Activated T-helper 2 cell treated with anti-CD3 and anti-CD28 coated beads, Interferon-gamma antibody, Interleukin-2, Interleukin-4, amounts not matched to agents 10 μg/mL and 5 μg/mL and 100 μg/mL, durations not matched to agents 14 hours and 24 hours and 36 hours (primary cell): ENCODE measurements at regions not wholly inside any gene's neighbourhood (a gene's known extent, or its start where the extent isn't known, plus 50 kb on each side); places are given as distances from the start of the nearest gene placed in this dataset.

Experiments used
- DNase-seq: peaks from one replicate; pipeline ENCODE4 v3.0.0; 2021; ENCODE audit warnings: low spot score
- H3K27ac Mint-ChIP-seq: one replicate; pipeline ENCODE4 v1.8.0; 2021; ENCODE audit warnings: mixed read lengths
- H3K27me3 Mint-ChIP-seq: one replicate; pipeline ENCODE4 v1.8.0; 2021; ENCODE audit warnings: low read depth, mixed read lengths
- H3K36me3 Mint-ChIP-seq: one replicate; pipeline ENCODE4 v1.8.0; 2021; ENCODE audit warnings: low read depth, mixed read lengths
- H3K4me1 Mint-ChIP-seq: one replicate; pipeline ENCODE4 v1.8.0; 2021; ENCODE audit warnings: low read depth, mixed read lengths
- H3K4me3 Mint-ChIP-seq: one replicate; pipeline ENCODE4 v1.8.0; 2021; ENCODE audit warnings: low read depth, mild to moderate bottlenecking, moderate library complexity, mixed read lengths
- H3K9me3 Mint-ChIP-seq: one replicate; pipeline ENCODE4 v1.8.0; 2021; ENCODE audit warnings: mixed read lengths
- intact Hi-C: fragments of 100-400 bp; cut with micrococcal nuclease; formaldehyde crosslinking; loops from one replicate; pipeline ENCODE4 v1.15.1; 2023

DNA sequence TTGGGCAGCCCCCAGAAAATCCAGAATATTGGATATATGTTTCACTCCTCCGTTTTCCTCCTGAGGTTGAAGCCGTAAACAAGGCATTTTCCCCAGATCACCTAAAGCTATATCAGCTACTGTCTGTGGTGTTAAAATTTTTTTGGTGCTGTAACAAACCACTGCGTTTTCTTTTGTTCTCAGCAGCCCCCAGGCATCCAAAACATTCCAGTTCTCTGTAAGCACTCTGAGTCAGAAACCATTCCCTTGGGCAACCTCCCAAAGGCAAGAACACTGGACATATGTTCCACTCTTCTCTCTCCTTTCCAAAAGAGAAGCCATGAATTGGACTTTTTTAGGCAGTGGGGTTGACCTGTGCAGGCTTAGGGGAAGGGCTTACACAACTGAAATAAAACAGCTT is 310.9 kb downstream of the MID1IP1 start:
- H3K27me3 Mint-ChIP-seq: peaks cover 9% of the 10 kb centered on the region
- peaks cover 9% of the 10 kb centered on the region for H3K9me3 Mint-ChIP-seq
- no peak overlapping the region for H3K27ac Mint-ChIP-seq
- intact Hi-C loops: no loop called here
- peaks cover 3% of the 10 kb centered on the region for H3K4me1 Mint-ChIP-seq
- H3K36me3 Mint-ChIP-seq: no peaks in the 10 kb centered on the region
- no peak overlapping the region for H3K4me3 Mint-ChIP-seq
- DNase-seq: no peak

DNA sequence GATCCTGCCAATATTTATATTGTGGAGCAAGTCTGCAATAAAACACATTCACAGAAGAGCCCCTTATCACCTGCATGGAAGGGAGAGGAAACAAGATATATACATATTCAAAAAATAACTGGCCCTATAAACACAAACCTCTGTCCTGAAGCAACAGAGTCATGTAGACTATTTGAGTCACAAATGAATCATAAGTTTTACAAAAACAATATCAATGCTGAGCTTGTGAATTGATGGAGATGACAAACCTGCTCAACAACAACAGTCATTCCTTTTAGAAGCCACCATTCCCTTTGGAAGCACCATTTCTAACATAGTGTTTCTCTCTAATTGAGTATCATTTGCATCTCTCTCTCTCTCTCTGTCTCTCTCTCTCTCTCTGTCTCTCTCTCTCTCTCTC is 313.9 kb downstream of the MID1IP1 start:
- DNase-seq: no peak
- Mint-ChIP-seq H3K27ac (no peak overlapping the region), H3K36me3 (no peaks in the 10 kb centered on the region), H3K4me1 (peaks cover 3% of the 10 kb centered on the region), H3K27me3 (peaks cover 5% of the 10 kb centered on the region), H3K4me3 (no peak overlapping the region), H3K9me3 (peaks cover 9% of the 10 kb centered on the region)
- intact Hi-C loops: no loop called here

DNA sequence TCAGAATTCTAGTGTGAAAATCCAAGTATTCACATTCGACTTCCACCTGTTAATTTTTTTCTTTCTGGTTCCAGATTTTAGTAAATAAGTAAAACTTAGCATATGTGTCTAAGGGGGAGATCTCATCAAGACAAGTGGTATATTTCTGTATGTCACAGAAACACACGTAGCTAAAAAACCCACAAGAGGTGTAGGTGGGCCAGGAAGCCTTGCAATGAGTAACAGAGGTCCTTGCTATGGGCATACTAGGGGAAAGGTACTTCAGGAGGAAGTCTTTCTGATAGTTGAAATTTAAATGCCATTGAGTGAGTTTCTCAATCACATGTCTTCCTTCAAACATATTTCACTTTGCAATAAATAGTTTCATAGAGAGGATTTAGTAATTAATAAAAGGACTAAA is 315.8 kb downstream of the MID1IP1 start:
- Mint-ChIP-seq H3K36me3 (no peaks in the 10 kb centered on the region), H3K27me3 (peaks cover 2% of the 10 kb centered on the region), H3K9me3 (peaks cover under 1% of the 10 kb centered on the region), H3K27ac (no peak overlapping the region), H3K4me3 (no peak overlapping the region), H3K4me1 (peaks cover 3% of the 10 kb centered on the region)
- DNase-seq: no peak
- intact Hi-C loops: no loop called here

DNA sequence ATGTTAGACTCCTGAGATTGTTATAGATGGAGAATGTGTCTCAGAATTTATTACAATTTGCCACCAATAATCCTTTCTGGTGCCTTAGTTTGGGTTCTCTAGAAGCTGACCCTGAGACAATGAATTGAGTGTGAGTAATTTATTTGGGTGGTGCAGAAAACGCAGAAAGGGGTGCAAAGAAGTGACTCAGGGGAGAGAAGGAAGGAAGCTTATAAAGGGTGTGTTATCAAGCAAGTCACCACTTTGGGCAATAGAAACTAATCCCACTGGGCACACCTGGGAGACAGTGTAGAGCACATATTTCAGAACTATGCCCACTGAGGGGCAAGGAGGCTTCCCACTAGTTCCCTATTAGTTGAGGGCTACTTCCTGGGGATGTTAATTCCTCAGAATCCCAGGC is 320.6 kb downstream of the MID1IP1 start:
- peaks cover 2% of the 10 kb centered on the region for H3K4me1 Mint-ChIP-seq
- intact Hi-C loops: no loop called here
- H3K27ac Mint-ChIP-seq: no peak overlapping the region
- no peak for DNase-seq
- no peaks in the 10 kb centered on the region for H3K9me3 Mint-ChIP-seq
- H3K36me3 Mint-ChIP-seq: no peaks in the 10 kb centered on the region
- H3K4me3 Mint-ChIP-seq: no peak overlapping the region
- peaks cover 2% of the 10 kb centered on the region for H3K27me3 Mint-ChIP-seq

DNA sequence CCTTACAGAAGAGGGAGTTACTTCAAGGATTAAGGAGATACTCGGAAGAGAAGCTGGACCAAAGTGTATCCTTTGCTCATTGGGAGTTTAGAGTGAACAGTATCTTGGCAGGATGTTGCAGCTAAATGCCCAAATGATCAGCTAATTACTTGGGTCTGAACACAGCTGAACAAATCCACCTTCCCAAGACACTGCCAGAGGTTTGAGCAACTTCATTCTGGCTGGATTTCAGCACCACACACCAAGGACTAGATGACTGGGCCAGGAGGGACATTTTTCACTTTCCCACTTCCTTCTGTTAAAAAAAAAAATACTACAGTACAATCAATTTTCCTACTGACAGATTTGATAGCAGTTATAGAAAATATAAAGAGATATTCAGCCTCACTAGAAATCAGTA is 324.6 kb downstream of the MID1IP1 start:
- Mint-ChIP-seq H3K4me1 (no peaks in the 10 kb centered on the region), H3K27me3 (no peaks in the 10 kb centered on the region)

DNA sequence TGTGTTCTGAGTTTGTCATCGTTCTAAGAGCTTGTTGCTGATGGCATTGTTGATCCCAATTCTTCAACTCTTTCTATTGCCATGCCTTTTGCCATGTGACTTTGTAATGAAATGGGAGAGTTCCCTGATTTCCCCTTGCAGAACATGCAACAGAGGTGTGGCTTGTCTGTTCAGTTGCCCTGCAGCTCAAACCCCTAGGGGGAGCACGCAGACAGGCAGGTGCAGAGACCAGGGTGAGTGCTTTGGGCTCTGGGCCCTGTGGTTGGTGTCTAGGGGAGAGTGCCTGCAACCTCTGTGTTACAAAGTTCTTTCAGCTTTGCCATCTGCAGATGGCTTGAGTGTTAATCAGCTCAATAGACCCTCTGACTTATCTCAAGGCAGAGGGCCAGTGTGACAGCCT is 332.7 kb downstream of the MID1IP1 start:
- Mint-ChIP-seq H3K9me3 (peaks cover 5% of the 10 kb centered on the region), H3K4me3 (no peak overlapping the region), H3K27me3 (no peaks in the 10 kb centered on the region), H3K4me1 (peaks cover 1% of the 10 kb centered on the region), H3K27ac (no peak overlapping the region), H3K36me3 (no peaks in the 10 kb centered on the region)
- intact Hi-C loops: no loop called here
- no peak for DNase-seq

More for the DNA sequence above, 324.6 kb downstream of the MID1IP1 start:
- intact Hi-C loops: no loop called here
- H3K4me3 Mint-ChIP-seq: no peak overlapping the region
- H3K9me3 Mint-ChIP-seq: no peaks in the 10 kb centered on the region
- H3K36me3 Mint-ChIP-seq: no peaks in the 10 kb centered on the region
- DNase-seq: no peak
- H3K27ac Mint-ChIP-seq: no peak overlapping the region

DNA sequence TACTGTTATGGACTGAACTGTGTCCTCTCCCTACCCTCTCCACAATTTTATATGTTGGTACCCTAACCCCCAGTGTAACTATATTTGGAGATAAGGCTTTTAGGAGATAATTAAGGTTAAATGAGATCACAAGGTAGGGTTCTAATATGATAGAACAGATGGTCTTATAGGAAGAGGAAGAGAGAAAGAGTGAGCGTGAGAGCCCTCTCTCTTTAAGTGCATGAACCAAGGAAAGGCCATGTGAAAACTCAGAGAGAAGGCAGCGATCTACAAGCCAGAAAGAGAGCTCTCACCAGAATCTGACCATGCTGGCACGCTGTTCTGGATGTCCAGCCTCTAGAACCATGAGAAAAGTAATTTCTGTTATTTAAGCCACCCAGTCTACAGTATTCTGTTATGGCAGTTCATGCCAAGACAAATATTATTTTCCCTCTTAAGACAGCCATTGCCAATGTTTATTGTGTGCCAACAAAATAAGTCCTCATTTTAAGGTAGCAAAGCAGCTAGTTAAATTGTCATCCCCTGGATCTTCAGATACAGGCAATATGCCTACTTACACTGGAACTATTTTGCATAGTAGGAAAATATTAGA is 336.2 kb downstream of the MID1IP1 start:
- Mint-ChIP-seq H3K4me3 (no peak overlapping the region), H3K4me1 (peaks cover 1% of the 10 kb centered on the region), H3K27ac (no peak overlapping the region), H3K36me3 (no peaks in the 10 kb centered on the region), H3K9me3 (no peaks in the 10 kb centered on the region), H3K27me3 (no peaks in the 10 kb centered on the region)
- DNase-seq: no peak
- intact Hi-C loops: no loop called here

DNA sequence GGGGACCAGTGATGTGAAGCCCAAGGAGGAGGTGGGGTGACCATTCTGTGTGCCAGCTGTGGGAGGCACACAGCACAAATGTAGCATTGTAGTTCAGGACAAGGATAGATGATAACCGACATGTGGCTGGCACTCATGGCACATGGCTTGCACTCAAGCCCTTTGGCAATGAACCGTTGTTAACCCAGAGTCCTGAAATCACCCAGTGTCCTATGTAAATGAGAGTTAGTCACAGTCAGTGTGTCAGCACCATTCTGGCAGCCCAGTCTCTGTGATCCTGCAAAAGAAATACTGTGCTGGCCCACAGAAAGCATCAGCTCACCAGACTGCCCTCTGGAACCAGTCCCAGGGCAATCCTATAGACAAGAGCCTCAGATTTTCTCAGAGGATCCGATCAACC is 339.3 kb downstream of the MID1IP1 start:
- no peaks in the 10 kb centered on the region for H3K36me3 Mint-ChIP-seq
- no peaks in the 10 kb centered on the region for H3K27me3 Mint-ChIP-seq
- intact Hi-C loops: loop anchor here (10.0 kb wide), 1 partner anchor 46 kb away; no protein-coding TSS in a partner anchor
- no peak overlapping the region for H3K4me3 Mint-ChIP-seq
- no peaks in the 10 kb centered on the region for H3K9me3 Mint-ChIP-seq
- H3K27ac Mint-ChIP-seq: no peak overlapping the region
- no peak for DNase-seq
- H3K4me1 Mint-ChIP-seq: no peaks in the 10 kb centered on the region

DNA sequence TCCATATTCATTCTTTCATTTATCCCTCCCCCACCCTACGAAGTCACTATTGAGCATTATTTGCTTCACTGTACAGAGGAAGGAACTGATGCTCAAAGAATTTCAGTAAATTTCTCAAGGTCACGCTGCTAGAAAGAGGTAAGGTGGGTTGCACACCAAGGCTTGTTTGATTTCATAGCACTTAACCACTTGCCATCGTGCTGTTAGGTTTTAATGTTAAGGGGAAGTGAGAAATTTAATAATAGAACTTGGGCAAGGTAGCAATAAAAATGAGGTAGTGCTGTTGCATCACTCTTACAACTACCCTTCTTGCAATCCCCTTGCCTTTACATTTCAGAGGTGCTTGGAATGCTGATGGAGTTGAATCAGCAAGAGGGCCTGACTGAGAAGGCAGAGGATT is 343.1 kb downstream of the MID1IP1 start:
- no peaks in the 10 kb centered on the region for H3K4me1 Mint-ChIP-seq
- no peaks in the 10 kb centered on the region for H3K27me3 Mint-ChIP-seq
- DNase-seq: no peak
- H3K27ac Mint-ChIP-seq: no peak overlapping the region
- intact Hi-C loops: loop anchor here (10.0 kb wide), 1 partner anchor 50 kb away; no protein-coding TSS in a partner anchor
- H3K36me3 Mint-ChIP-seq: no peaks in the 10 kb centered on the region
- H3K9me3 Mint-ChIP-seq: no peaks in the 10 kb centered on the region
- no peak overlapping the region for H3K4me3 Mint-ChIP-seq

DNA sequence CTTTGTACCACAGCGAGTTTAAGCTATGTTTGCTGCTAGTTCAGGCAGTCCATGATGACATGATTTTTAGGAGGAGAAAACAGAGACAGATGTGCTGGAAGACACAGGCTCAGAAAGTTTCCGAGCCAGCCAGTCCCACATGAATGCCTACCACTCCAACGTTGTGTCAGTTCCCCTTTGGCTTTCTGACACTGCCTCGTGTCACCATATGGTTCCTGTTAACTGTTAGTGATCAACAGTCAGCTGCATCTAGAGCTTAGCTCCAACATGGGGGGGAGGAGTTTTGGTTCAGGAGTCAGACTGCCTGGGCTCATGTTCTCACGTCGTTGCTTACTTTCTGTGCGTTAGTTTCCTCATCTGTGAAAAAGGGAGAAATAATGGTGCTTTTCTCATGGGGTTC is 343.7 kb downstream of the MID1IP1 start:
- Mint-ChIP-seq H3K36me3 (no peaks in the 10 kb centered on the region), H3K9me3 (no peaks in the 10 kb centered on the region), H3K4me3 (no peak overlapping the region), H3K27ac (no peak overlapping the region), H3K4me1 (peaks cover 2% of the 10 kb centered on the region), H3K27me3 (no peaks in the 10 kb centered on the region)
- DNase-seq: no peak
- intact Hi-C loops: loop anchor here (5.0 to 10.0 kb wide), 2 partner anchors 50 to 378 kb away; no protein-coding TSS in a partner anchor

DNA sequence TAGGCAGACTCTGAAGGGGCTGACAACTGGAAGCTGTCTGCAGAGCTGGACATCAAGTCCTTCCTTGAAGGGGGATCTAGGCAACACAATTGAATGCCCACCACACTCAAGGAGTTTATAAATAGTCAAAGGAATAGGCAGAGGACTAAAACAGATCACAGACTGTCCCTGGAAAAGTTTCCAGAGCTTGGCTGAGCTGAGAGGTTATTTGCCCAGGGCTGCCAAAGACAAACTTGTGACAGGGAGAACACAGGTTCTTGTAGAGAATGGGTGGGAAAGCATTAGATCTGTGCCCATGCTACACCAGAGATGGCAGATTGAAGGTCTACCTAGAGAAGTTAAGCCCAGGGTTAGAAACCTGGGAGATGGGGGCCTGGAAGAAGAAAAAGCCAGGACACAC is 344.6 kb downstream of the MID1IP1 start:
- Mint-ChIP-seq H3K4me1 (peaks cover 2% of the 10 kb centered on the region), H3K36me3 (no peaks in the 10 kb centered on the region), H3K27me3 (no peaks in the 10 kb centered on the region), H3K27ac (no peak overlapping the region), H3K9me3 (no peaks in the 10 kb centered on the region), H3K4me3 (no peak overlapping the region)
- DNase-seq: no peak
- intact Hi-C loops: loop anchor here (5.0 to 10.0 kb wide), 2 partner anchors 51 to 379 kb away; no protein-coding TSS in a partner anchor

DNA sequence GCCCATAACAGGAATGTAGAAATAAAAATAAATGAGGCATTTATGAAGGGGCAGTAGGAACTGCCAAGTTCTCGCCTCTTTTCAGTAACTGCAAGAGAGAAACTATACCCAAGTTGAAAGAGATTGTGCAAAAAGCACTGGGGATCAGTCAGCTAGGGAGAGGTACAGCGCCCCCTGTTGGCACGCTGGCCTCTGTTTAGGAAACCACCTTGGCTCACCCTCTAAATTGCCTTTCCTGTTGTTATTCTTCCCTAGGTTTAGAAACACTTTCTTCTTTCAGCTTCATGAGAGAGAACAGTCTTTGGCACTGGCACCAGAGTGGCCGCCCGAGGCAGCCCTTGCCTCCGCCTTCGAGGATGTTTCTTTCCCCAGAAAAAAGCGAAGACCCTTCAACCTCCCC is 348.5 kb downstream of the MID1IP1 start:
- no peak for DNase-seq
- Mint-ChIP-seq H3K9me3 (no peaks in the 10 kb centered on the region), H3K27ac (no peak overlapping the region), H3K27me3 (no peaks in the 10 kb centered on the region), H3K4me3 (no peak overlapping the region), H3K4me1 (peaks cover 5% of the 10 kb centered on the region), H3K36me3 (no peaks in the 10 kb centered on the region)
- intact Hi-C loops: loop anchor here (5.0 to 10.0 kb wide), 2 partner anchors 55 to 382 kb away; no protein-coding TSS in a partner anchor

DNA sequence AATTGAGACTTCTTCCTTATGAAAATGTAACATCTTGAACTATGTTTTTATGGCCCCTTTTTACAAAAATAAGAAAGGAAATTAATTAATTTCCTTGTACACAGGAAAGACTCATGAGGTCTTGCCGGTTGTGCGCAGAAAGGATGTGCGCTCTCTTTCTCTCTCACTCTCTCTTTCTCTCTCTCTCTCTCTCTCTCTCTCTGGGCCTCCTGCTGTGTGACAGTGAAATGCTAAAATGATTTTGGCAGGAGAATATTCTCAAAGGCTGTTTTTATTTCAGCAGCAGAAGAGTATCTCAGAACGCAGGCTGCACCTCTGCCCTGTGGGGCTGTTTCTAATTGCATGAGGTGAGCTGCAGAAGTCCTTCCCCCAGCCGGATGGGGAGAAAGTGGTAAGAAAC is 349.0 kb downstream of the MID1IP1 start:
- intact Hi-C loops: no loop called here
- Mint-ChIP-seq H3K4me1 (peaks cover 5% of the 10 kb centered on the region), H3K27ac (no peak overlapping the region), H3K27me3 (no peaks in the 10 kb centered on the region), H3K9me3 (no peaks in the 10 kb centered on the region), H3K4me3 (no peak overlapping the region), H3K36me3 (no peaks in the 10 kb centered on the region)
- no peak for DNase-seq

DNA sequence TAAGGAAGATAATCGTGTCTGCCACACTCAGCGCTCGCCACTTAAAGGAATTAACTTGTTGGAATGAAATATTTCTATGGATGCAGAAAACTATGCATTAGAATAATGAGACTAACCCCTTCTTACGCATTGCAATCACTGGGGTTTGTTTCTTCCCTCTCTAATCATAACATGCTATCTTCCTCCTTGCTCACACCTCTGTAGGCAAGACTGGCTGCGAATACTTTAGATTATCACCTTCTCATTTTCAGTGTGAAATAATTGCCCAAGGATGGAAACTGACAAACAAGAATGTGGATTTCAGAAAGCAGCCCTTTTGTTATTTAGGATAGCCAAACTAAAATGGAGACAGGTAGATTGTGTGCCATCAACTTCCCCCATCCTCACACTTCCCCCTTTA is 349.4 kb downstream of the MID1IP1 start:
- Mint-ChIP-seq H3K4me1 (peaks cover 5% of the 10 kb centered on the region), H3K9me3 (no peaks in the 10 kb centered on the region), H3K27me3 (no peaks in the 10 kb centered on the region), H3K36me3 (no peaks in the 10 kb centered on the region), H3K4me3 (no peak overlapping the region), H3K27ac (no peak overlapping the region)
- intact Hi-C loops: no loop called here
- DNase-seq: no peak
